HAP-1 (cell line): ENCODE measurements at regions not wholly inside any gene's neighbourhood (a gene's known extent, or its start where the extent isn't known, plus 50 kb on each side); places are given as distances from the start of the nearest gene placed in this dataset.

Source experiments
- DNase-seq, 2 experiments: peaks; one replicate each; pipeline ENCODE4 v3.0.0-alpha.2; 2016 to 2020; ENCODE audit warnings: low spot score in 2 of 2
- H3K27me3 ChIP-seq: fragments of 250-450 bp; sonication (Bioruptor Pico); 2 replicates; pipeline ENCODE4 v1.5.1; 2020; ENCODE audit warnings: low read depth, mild to moderate bottlenecking, moderate library complexity
- H3K36me3 ChIP-seq: fragments of 250-450 bp; sonication (Bioruptor Pico); replicated peaks from 2 replicates; pipeline ENCODE4 v1.5.1; 2020; ENCODE audit warnings: mild to moderate bottlenecking
- H3K4me1 ChIP-seq: fragments of 250-450 bp; sonication (Bioruptor Pico); 2 replicates; pipeline ENCODE4 v1.5.1; 2020; ENCODE audit warnings: mild to moderate bottlenecking
- H3K4me3 ChIP-seq: fragments of 250-450 bp; sonication (Bioruptor Pico); 2 replicates; pipeline ENCODE4 v1.5.1; 2020; ENCODE audit warnings: mild to moderate bottlenecking, moderate library complexity
- H3K9me3 ChIP-seq: fragments of 250-450 bp; sonication (Bioruptor Pico); 2 replicates; pipeline ENCODE4 v1.5.1; 2020; ENCODE audit warnings: mild to moderate bottlenecking, moderate library complexity
- in situ Hi-C: fragments of 300-500 bp; cut with MboI; formaldehyde crosslinking; loops from 3 replicates; pipeline ENCODE4 v1.14.3; 2020; ENCODE audit warnings: low sequenced_read_pairs, inconsistent platforms, mixed read lengths

- no peaks in the 10 kb centered on the region; the same call in 1 of the 2 replicates for H3K4me1 ChIP-seq
- DNase-seq, result no peak
- in situ Hi-C loops, result no loop called here
- H3K4me3 ChIP-seq, result no peak overlapping the region
- H3K36me3 ChIP-seq, result no peaks in the 10 kb centered on the region
- H3K9me3 ChIP-seq, result no peaks in the 10 kb centered on the region
- no peaks in the 10 kb centered on the region; the same call in 1 of the 2 replicates for H3K27me3 ChIP-seq
These were observed 141.5 kb upstream of the NDUFV2 start for GRCh38 chr18:8960740-8961657.

- H3K4me1 ChIP-seq, result no peaks in the 10 kb centered on the region
- H3K9me3 ChIP-seq, result no peaks in the 10 kb centered on the region
- no peak for DNase-seq
- no peak overlapping the region for H3K4me3 ChIP-seq
- no peaks in the 10 kb centered on the region; the same call in 1 of the 2 replicates for H3K27me3 ChIP-seq
- H3K36me3 ChIP-seq, result no peaks in the 10 kb centered on the region
- in situ Hi-C loops, result no loop called here
These were observed 140.2 kb upstream of the NDUFV2 start for GRCh38 chr18:8962192-8962779.

GRCh38 chr18:8962855-8963635, 139.5 kb upstream of the NDUFV2 start:
- Histone ChIP-seq H3K9me3 (no peaks in the 10 kb centered on the region), H3K4me3 (no peak overlapping the region), H3K36me3 (no peaks in the 10 kb centered on the region), H3K4me1 (no peaks in the 10 kb centered on the region), H3K27me3 (no peaks in the 10 kb centered on the region; the same call in 1 of the 2 replicates)
- in situ Hi-C loops, result no loop called here
- DNase-seq, result no peak

- DNase-seq, result no peak
- no peaks in the 10 kb centered on the region for H3K27me3 ChIP-seq
- H3K9me3 ChIP-seq, result no peaks in the 10 kb centered on the region
- no peaks in the 10 kb centered on the region for H3K4me1 ChIP-seq
- H3K4me3 ChIP-seq, result no peak overlapping the region
- in situ Hi-C loops, result no loop called here
- no peaks in the 10 kb centered on the region for H3K36me3 ChIP-seq
These were observed 138.6 kb upstream of the NDUFV2 start for GRCh38 chr18:8963876-8964275.

GRCh38 chr18:8965398-8965797, 137.1 kb upstream of the NDUFV2 start:
- Histone ChIP-seq H3K36me3 (no peaks in the 10 kb centered on the region), H3K4me1 (no peaks in the 10 kb centered on the region), H3K9me3 (no peaks in the 10 kb centered on the region), H3K27me3 (no peaks in the 10 kb centered on the region), H3K4me3 (no peak overlapping the region)
- DNase-seq, result no peak
- in situ Hi-C loops, result no loop called here

- Histone ChIP-seq H3K27me3 (no peaks in the 10 kb centered on the region), H3K36me3 (no peaks in the 10 kb centered on the region), H3K9me3 (no peaks in the 10 kb centered on the region), H3K4me3 (no peak overlapping the region), H3K4me1 (no peaks in the 10 kb centered on the region)
- no peak for DNase-seq
- in situ Hi-C loops, result no loop called here
These were observed 135.7 kb upstream of the NDUFV2 start for GRCh38 chr18:8966821-8967220.

GRCh38 chr18:8967573-8967972, 134.9 kb upstream of the NDUFV2 start:
- H3K36me3 ChIP-seq, result no peaks in the 10 kb centered on the region
- no peaks in the 10 kb centered on the region for H3K27me3 ChIP-seq
- H3K4me1 ChIP-seq, result no peaks in the 10 kb centered on the region
- in situ Hi-C loops, result no loop called here
- no peak for DNase-seq
- no peaks in the 10 kb centered on the region for H3K9me3 ChIP-seq
- no peak overlapping the region for H3K4me3 ChIP-seq

- H3K27me3 ChIP-seq, result no peaks in the 10 kb centered on the region
- DNase-seq, result no peak
- H3K4me1 ChIP-seq, result no peaks in the 10 kb centered on the region
- no peaks in the 10 kb centered on the region for H3K36me3 ChIP-seq
- H3K4me3 ChIP-seq, result no peak overlapping the region
- in situ Hi-C loops, result no loop called here
- no peaks in the 10 kb centered on the region for H3K9me3 ChIP-seq
These were observed 132.7 kb upstream of the NDUFV2 start for GRCh38 chr18:8969639-8970390.

GRCh38 chr18:8970843-8971242, 131.7 kb upstream of the NDUFV2 start:
- Histone ChIP-seq H3K27me3 (no peaks in the 10 kb centered on the region), H3K4me1 (no peaks in the 10 kb centered on the region), H3K4me3 (no peak overlapping the region), H3K9me3 (no peaks in the 10 kb centered on the region), H3K36me3 (no peaks in the 10 kb centered on the region)
- in situ Hi-C loops, result no loop called here
- no peak for DNase-seq

- Histone ChIP-seq H3K9me3 (no peaks in the 10 kb centered on the region), H3K27me3 (no peaks in the 10 kb centered on the region), H3K4me1 (no peaks in the 10 kb centered on the region), H3K36me3 (no peaks in the 10 kb centered on the region), H3K4me3 (no peak overlapping the region)
- in situ Hi-C loops, result no loop called here
- no peak for DNase-seq
These were observed 130.4 kb upstream of the NDUFV2 start for GRCh38 chr18:8972116-8972515.

GRCh38 chr18:8974279-8974678, 128.2 kb upstream of the NDUFV2 start:
- Histone ChIP-seq H3K4me1 (no peaks in the 10 kb centered on the region), H3K36me3 (no peaks in the 10 kb centered on the region), H3K9me3 (no peaks in the 10 kb centered on the region), H3K27me3 (no peaks in the 10 kb centered on the region), H3K4me3 (no peak overlapping the region)
- in situ Hi-C loops, result no loop called here
- DNase-seq, result no peak

GRCh38 chr18:8974696-8975095, 127.8 kb upstream of the NDUFV2 start:
- H3K4me1 ChIP-seq, result no peaks in the 10 kb centered on the region
- H3K36me3 ChIP-seq, result no peaks in the 10 kb centered on the region
- in situ Hi-C loops, result no loop called here
- H3K4me3 ChIP-seq, result no peak overlapping the region
- no peaks in the 10 kb centered on the region for H3K9me3 ChIP-seq
- DNase-seq, result no peak
- no peaks in the 10 kb centered on the region for H3K27me3 ChIP-seq

- no peaks in the 10 kb centered on the region for H3K36me3 ChIP-seq
- in situ Hi-C loops, result no loop called here
- no peaks in the 10 kb centered on the region for H3K27me3 ChIP-seq
- H3K9me3 ChIP-seq, result no peaks in the 10 kb centered on the region
- H3K4me3 ChIP-seq, result no peak overlapping the region
- DNase-seq, result no peak
- peaks cover 1% of the 10 kb centered on the region; the same call in 1 of the 2 replicates for H3K4me1 ChIP-seq
These were observed 126.9 kb upstream of the NDUFV2 start for GRCh38 chr18:8975624-8976023.
